Calu3 (cell line): ENCODE measurements at regions not wholly inside any gene's neighbourhood (a gene's known extent, or its start where the extent isn't known, plus 50 kb on each side); places are given as distances from the start of the nearest gene placed in this dataset.

Experiments
- BruUV-seq: library from RNA; stranded (reverse); fragments of 400-500 nt; replicated peaks from 2 replicates; lab custom pipeline; 2021; lab: Mats Ljungman, UMichigan
- CTCF ChIA-PET: fragments of 300-600 bp; sonication (Branson Sonifier 250); formaldehyde crosslinking; loops from one replicate; lab custom pipeline; 2022; ENCODE audit warnings: antibody characterized with exemption; lab: Charles Lee
- DNase-seq: peaks from one replicate; pipeline ENCODE4 v3.0.0; 2022
- H3K27ac Mint-ChIP-seq: one replicate; pipeline ENCODE4 v1.8.0; 2022; ENCODE audit warnings: mixed read lengths; ENCODE audit not compliant: unreplicated experiment
- H3K27me3 Mint-ChIP-seq: one replicate; pipeline ENCODE4 v1.8.0; 2022; ENCODE audit warnings: mixed read lengths; ENCODE audit not compliant: unreplicated experiment
- H3K36me3 Mint-ChIP-seq: one replicate; pipeline ENCODE4 v1.8.0; 2022; ENCODE audit warnings: mild to moderate bottlenecking, moderate library complexity, mixed read lengths; ENCODE audit not compliant: insufficient read depth, unreplicated experiment
- H3K4me1 Mint-ChIP-seq: one replicate; pipeline ENCODE4 v1.8.0; 2022; ENCODE audit warnings: mild to moderate bottlenecking, low read depth, mixed read lengths; ENCODE audit not compliant: unreplicated experiment
- H3K4me3 Mint-ChIP-seq: one replicate; pipeline ENCODE4 v1.8.0; 2022; ENCODE audit warnings: mild to moderate bottlenecking, low read depth, moderate library complexity, mixed read lengths; ENCODE audit not compliant: unreplicated experiment
- H3K9me3 Mint-ChIP-seq: one replicate; pipeline ENCODE4 v1.8.0; 2022; ENCODE audit warnings: low read depth, mixed read lengths; ENCODE audit not compliant: unreplicated experiment
- intact Hi-C: fragments of 100-400 bp; cut with micrococcal nuclease; formaldehyde crosslinking; loops from one replicate; pipeline ENCODE4 v1.10.0; 2022; ENCODE audit not compliant: unreplicated experiment
- TF ChIP-seq, protein P1 (sequence below): fragments of 200-600 bp; IDR thresholded peaks from one replicate; pipeline ENCODE4 v1.8.0; 2022; ENCODE audit warnings: antibody characterized with exemption; ENCODE audit not compliant: unreplicated experiment

DNA sequence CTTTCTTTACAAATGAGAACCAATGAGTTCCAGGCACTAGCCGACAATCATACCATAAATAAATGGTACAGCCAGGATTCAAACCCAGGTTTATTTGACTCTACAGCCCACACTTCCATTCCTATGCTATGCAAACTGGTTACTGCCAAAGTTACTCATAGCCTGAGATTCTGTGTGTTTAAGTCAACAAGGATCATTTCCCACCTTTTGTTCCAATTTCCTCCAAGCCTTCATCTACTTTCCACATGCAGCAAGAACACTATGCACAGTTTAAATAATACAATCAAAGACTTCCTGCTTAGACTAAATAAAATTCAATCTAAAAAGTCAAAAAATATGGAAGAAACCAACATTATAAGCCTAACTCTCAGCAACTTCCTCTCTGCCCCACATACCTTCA, 59.2 kb upstream of the KLF12 start:
- DNase-seq, result no peak
- CTCF ChIA-PET, result no interaction called here
- TF ChIP-seq, protein P1, sequence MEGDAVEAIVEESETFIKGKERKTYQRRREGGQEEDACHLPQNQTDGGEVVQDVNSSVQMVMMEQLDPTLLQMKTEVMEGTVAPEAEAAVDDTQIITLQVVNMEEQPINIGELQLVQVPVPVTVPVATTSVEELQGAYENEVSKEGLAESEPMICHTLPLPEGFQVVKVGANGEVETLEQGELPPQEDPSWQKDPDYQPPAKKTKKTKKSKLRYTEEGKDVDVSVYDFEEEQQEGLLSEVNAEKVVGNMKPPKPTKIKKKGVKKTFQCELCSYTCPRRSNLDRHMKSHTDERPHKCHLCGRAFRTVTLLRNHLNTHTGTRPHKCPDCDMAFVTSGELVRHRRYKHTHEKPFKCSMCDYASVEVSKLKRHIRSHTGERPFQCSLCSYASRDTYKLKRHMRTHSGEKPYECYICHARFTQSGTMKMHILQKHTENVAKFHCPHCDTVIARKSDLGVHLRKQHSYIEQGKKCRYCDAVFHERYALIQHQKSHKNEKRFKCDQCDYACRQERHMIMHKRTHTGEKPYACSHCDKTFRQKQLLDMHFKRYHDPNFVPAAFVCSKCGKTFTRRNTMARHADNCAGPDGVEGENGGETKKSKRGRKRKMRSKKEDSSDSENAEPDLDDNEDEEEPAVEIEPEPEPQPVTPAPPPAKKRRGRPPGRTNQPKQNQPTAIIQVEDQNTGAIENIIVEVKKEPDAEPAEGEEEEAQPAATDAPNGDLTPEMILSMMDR, result no peak
- H3K9me3 Mint-ChIP-seq, result no peaks in the 10 kb centered on the region
- H3K27ac Mint-ChIP-seq, result no peak overlapping the region
- H3K36me3 Mint-ChIP-seq, result no peaks in the 10 kb centered on the region
- H3K4me1 Mint-ChIP-seq, result peaks cover 10% of the 10 kb centered on the region
- intact Hi-C loops, result no loop called here
- no peak overlapping the region for H3K4me3 Mint-ChIP-seq
- BruUV-seq, result no TSS peak
- H3K27me3 Mint-ChIP-seq, result no peaks in the 10 kb centered on the region

DNA sequence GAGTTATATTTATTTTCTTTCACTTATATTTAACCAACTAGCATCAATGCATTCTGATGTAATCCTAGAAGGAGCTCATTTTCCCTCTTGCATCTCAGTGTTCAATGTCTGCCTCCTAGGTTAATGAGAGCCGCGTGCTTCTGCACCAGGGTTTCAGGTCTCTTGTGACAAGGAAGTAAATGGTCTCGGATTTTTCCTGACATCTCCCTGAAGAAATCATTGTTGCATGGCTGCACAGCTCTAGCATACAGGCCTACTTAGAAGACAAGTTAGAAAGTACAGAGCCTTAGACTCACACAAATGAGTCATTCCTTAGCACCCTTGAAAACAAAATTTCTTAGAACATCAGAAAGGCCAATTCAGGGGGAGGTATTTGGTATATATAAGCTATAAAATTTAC, 57.2 kb upstream of the KLF12 start:
- no peaks in the 10 kb centered on the region for H3K9me3 Mint-ChIP-seq
- H3K4me1 Mint-ChIP-seq, result no peaks in the 10 kb centered on the region
- TF ChIP-seq, protein P1, result no peak
- H3K27me3 Mint-ChIP-seq, result no peaks in the 10 kb centered on the region
- no peaks in the 10 kb centered on the region for H3K36me3 Mint-ChIP-seq
- CTCF ChIA-PET, result no interaction called here
- no peak overlapping the region for H3K27ac Mint-ChIP-seq
- H3K4me3 Mint-ChIP-seq, result no peak overlapping the region
- BruUV-seq, result no TSS peak
- no peak for DNase-seq
- intact Hi-C loops, result no loop called here

DNA sequence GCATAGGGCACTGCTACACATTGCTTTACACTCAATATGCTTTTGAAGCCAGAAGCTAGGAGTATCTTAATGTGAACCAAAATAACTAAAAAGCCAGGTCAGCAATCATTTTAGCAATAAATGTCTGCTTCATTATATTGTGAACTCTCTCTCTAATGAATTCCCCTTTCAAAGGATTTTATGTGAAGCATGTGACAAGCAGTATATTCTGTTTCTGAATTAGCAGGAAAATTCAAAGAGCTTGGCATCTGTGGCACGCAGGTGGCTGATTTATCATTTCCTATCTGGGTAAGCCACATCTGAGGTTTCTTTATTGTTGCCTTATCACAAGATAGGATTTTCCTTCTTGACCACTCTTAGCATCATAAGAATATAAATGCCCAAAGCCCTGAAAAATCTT, 56.8 kb upstream of the KLF12 start:
- H3K4me1 Mint-ChIP-seq, result no peaks in the 10 kb centered on the region
- no peak for DNase-seq
- BruUV-seq, result no TSS peak
- no peaks in the 10 kb centered on the region for H3K9me3 Mint-ChIP-seq
- H3K36me3 Mint-ChIP-seq, result no peaks in the 10 kb centered on the region
- H3K4me3 Mint-ChIP-seq, result no peak overlapping the region
- intact Hi-C loops, result no loop called here
- CTCF ChIA-PET, result no interaction called here
- H3K27ac Mint-ChIP-seq, result no peak overlapping the region
- no peaks in the 10 kb centered on the region for H3K27me3 Mint-ChIP-seq
- TF ChIP-seq, protein P1, result no peak

DNA sequence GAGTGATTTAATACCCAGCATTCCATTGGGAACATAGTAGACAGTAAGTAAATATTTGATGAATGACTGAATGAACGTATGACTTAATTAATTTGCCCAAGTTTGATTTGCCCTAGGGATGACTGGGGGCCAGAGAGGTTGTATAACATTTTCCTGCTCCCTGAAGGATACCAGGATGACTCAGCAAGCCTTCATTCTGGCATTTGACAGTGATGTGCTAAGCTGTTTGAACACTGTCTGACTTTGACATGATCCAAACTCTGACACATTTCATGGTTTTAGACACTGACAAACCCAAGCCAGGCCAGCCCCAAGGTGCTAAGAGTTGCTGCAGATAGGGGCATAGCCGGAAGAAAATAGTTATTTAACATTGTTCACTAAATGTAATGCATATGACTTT, 53.4 kb upstream of the KLF12 start:
- Mint-ChIP-seq H3K4me1 (no peaks in the 10 kb centered on the region), H3K27ac (no peak overlapping the region), H3K36me3 (no peaks in the 10 kb centered on the region), H3K27me3 (no peaks in the 10 kb centered on the region), H3K4me3 (no peak overlapping the region), H3K9me3 (no peaks in the 10 kb centered on the region)
- DNase-seq, result no peak
- CTCF ChIA-PET, result interaction anchor here (0.7 kb wide), 1 partner anchor 246 kb away, joined by 4 read pairs; no protein-coding TSS in a partner anchor
- TF ChIP-seq, protein P1, result no peak
- no TSS peak for BruUV-seq
- intact Hi-C loops, result no loop called here
